ENCODE measurements at regions not wholly inside any gene's neighbourhood (a gene's known extent, or its start where the extent isn't known, plus 50 kb on each side); places are given as distances from the start of the nearest gene placed in this dataset.
"Not testable (repeated sequence)": the region's sequence is repeated elsewhere in the genome, so short reads cannot be mapped to it uniquely, and the experiment has no call there.

DNA sequence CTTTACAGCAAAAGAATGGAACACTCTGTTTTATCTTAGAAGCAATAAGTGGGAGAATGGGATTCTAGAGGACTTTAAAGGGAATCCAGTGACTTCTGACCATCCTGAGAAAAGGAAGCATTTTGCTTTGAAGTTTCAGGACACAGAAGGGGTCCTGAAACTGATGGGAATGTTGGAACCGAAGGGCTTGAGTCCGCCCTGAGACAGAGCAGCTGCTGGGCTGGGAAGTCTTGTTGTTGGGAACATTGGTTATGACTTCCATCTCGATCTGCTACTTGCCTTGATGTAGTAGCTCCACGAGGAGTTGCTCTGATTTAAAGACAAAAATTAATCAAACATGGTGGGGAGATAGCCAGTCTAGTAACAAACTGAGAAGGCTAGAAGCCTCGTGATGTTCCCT is 177.6 kb downstream of the JCAD start:
- DNase-seq (ENCODE audit: low read depth in 2 of 2) = no peak

DNA sequence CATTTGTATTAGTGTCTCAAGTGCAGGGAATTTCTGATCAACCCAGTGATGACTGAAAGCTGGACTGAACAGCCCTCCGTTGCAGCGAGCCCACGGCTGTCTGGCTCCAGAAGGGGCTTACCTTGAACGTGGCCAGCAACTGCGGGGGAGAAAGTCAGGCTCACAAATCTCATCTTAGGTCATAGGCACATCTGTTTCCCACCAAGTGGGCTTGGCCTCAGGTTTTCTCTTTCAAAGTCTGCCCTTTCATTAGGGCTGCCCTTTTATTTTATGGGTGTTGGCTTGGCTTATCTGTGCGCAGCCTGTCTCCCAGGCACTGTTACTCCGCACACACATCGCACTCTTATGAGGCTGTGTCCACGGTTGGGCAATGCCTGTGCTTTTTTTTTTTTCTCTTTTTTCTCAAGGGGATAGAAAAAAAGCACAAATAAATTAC is 178.0 kb downstream of the JCAD start:
- DNase-seq (ENCODE audit: low read depth in 2 of 2) = no peak

DNA sequence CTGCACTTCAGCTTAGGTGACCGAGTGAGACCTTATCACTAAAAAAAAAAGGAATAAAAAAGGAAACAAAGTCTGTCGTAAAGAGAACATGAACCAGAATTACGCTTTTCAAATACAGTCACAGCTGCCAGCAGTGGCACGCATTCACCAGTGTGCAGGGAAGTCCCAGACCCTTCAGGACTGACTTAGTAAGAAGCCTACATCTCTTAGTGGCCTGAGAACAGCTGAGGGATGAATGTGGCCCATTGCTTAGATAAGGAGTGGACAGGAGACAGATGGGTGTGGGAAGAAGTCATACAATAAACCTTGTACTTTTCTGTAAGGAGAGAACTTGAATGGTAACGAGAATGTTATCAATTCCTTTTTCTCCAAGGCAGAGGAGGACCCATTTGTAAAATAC is 178.5 kb downstream of the JCAD start:
- no peak for DNase-seq (ENCODE audit: low read depth in 2 of 2)

GRCh38 chr10:29879862-29880261 is 179.5 kb downstream of the JCAD start:
- no peak for DNase-seq (ENCODE audit: low read depth in 2 of 2)

- no peak for DNase-seq (ENCODE audit: low read depth in 2 of 2)
These were observed 180.9 kb downstream of the JCAD start for GRCh38 chr10:29878492-29878891.

GRCh38 chr10:29877793-29878491 is 181.4 kb downstream of the JCAD start:
- no peak for DNase-seq (ENCODE audit: low read depth in 2 of 2)

DNA sequence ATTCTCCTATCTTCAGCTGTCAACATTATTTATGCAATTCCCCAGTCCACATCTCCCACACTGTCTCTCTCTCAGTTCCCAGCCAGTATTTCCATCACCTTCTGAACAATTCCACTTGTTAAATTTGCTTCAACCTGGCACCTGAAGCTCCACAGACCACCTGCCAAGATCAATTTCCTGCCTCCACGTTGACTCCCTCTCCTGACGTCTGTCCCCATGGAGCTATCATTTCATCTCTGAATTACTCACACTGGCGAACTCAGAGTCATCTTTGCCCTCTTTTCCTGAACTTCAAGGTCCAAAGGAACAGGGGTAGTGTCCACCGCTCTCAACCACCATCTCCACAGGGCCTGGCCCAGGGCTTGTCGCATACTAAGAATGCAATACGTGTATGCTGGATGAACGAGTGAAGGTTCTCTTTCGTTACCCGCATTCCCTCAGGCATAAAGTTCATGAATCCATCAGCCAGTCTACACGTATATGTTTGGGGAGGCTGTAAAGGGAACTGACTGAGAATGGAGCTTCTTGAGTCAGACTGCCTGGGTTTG is 183.3 kb downstream of the JCAD start:
- DNase-seq (ENCODE audit: low read depth in 2 of 2) = no peak

- DNase-seq (ENCODE audit: low read depth in 2 of 2) = no peak
These were observed 184.6 kb downstream of the JCAD start for GRCh38 chr10:29874606-29875269.

DNA sequence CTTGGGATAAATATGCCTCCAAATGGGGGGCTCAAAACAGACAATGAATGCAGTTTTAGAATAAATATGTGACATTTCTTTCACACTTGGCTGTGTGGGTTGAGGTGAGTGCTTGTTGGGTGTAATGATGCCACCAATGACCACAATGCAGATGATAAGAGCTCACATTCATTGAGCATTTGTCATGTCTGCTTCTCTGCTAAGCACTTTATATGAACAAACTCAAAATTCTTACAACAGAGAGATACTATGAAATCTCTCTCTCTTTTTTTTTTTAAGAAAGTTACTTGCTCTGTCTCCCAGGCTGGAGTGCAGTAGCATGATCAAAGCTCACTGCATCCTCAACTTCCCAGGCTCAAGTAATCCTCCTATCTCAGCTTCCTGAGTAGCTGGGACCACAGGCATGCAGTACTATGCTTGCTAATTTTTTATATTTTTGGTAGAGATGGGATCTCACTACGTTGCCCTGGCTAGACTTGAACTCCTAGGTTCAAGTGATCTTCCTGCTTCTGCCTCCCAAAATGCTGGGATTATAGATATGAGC is 185.4 kb downstream of the JCAD start:
- no peak for DNase-seq (ENCODE audit: low read depth in 2 of 2)

DNA sequence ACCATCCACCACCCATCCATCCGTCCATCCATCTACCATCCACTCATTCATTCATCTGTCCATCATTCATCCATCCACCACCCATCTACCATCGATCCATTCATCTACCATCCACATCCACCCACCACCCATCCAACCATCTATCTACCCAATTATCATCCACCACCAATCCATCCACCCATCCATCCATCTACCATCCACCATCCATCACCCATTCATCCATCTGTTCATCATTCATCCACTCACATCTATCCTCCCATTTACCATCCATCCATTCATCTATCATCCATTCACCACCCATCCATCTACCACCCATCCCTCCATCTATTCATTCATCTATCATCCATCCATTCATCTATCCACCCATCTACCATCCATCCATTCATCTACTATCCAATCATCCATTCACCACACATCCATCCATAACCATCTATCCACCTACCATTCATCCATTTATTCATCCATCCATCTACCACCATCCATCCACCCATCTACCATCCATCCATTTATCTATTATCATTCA is 188.8 kb downstream of the JCAD start:
- no peak for DNase-seq (ENCODE audit: low read depth in 2 of 2)

- DNase-seq (ENCODE audit: low read depth in 2 of 2) = no peak
These were observed 189.8 kb downstream of the JCAD start for GRCh38 chr10:29869593-29869992.

GRCh38 chr10:29866356-29866755 is 193.0 kb downstream of the JCAD start:
- no peak for DNase-seq (ENCODE audit: low read depth in 2 of 2)

- no peak for DNase-seq (ENCODE audit: low read depth in 2 of 2)
These were observed 193.6 kb downstream of the JCAD start for GRCh38 chr10:29865700-29866355.

DNA sequence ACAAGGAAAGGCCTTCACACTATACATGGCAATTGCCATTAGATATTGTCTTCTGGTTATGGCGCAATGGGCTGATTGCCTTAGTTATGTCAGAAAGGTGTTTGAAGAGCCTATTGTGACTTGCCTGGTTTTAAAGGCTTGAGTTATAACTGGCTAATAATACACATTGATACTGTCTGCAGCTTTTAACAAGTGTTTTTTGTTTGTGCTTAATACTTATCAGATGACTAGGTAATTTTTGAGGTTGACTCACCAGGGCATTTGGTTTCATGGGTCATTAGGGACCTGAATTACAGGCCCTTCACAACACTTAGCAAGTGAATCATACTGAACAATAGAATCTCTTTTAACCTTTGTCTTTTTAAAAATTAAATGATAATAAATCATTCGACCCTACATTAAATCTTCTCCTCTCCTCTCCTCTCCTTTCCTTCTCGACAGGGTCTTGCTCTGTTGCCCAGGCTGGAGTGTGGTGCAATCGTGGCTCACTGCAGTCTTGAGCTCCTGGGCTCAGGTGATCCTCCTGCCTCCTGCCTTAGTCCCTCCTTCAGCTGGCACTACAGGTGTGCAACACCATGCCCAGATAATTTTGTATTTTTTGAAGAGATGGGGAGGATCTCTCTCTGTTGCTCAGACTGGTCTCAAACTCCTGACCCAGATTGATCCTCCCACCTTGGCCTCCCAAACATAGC is 196.3 kb downstream of the JCAD start:
- no peak for DNase-seq (ENCODE audit: low read depth in 2 of 2)

GRCh38 chr10:29861811-29862505 is 197.4 kb downstream of the JCAD start:
- DNase-seq (ENCODE audit: low read depth in 2 of 2) = no peak

DNA sequence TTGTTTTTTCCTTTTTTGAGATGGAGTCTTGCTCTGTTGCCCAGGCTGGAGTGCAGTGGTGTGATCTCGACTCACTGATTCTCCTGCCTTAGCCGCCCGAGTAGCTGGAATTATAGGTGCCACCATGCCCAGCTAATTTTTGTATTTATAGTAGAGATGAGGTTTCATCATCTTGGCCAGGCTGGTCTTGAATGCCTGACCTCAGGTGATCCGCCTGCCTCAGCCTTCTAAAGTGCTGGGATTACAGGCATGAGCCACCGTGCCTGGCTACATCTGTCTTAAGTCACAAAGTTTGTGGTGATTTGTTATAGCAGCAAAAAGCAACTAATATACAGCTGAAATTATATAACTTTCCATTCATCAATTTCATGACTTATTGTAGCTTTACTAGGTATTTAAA is 198.2 kb downstream of the JCAD start:
- DNase-seq (ENCODE audit: low read depth in 2 of 2) = not testable (repeated sequence)

GRCh38 chr10:29860166-29860565 is 199.2 kb downstream of the JCAD start:
- DNase-seq (ENCODE audit: low read depth in 2 of 2) = no peak

GRCh38 chr10:29859521-29860130 is 199.8 kb downstream of the JCAD start:
- DNase-seq (ENCODE audit: low read depth in 2 of 2) = no peak

- no peak for DNase-seq (ENCODE audit: low read depth in 2 of 2)
These were observed 200.6 kb downstream of the JCAD start for GRCh38 chr10:29858702-29859267.

Measured in activated CD8-positive, alpha-beta memory T cell treated with anti-CD3 and anti-CD28 coated beads for 4 hours (primary cell).